DMS53 treated with DMSO at 0.1 percent for 48 hours (cell line): ENCODE measurements at regions not wholly inside any gene's neighbourhood (a gene's known extent, or its start where the extent isn't known, plus 50 kb on each side); places are given as distances from the start of the nearest gene placed in this dataset.
"Not testable (repeated sequence)": the region's sequence is repeated elsewhere in the genome, so short reads cannot be mapped to it uniquely, and the experiment has no call there.

Experiments
- DNase-seq: peaks from one replicate; lab custom pipeline; 2025; ENCODE audit not compliant: unreplicated experiment; lab: John Stamatoyannopoulos, UW

- no peak for DNase-seq
These were observed 59.2 kb downstream of the IL12A start for GRCh38 chr3:160047876-160048275.

- no peak for DNase-seq
These were observed 60.4 kb downstream of the IL12A start for GRCh38 chr3:160049038-160049437.

- no peak for DNase-seq
These were observed 60.9 kb downstream of the IL12A start for GRCh38 chr3:160049565-160049964.

GRCh38 chr3:160049988-160050387, 61.4 kb downstream of the IL12A start:
- DNase-seq: no peak

- DNase-seq: no peak
These were observed 63.9 kb downstream of the IL12A start for GRCh38 chr3:160052385-160053047.

GRCh38 chr3:160053048-160053391, 64.4 kb downstream of the IL12A start:
- DNase-seq: no peak

- not testable (repeated sequence) for DNase-seq
These were observed 66.2 kb downstream of the IL12A start for GRCh38 chr3:160054862-160055261.

- DNase-seq: no peak
These were observed 67.0 kb downstream of the IL12A start for GRCh38 chr3:160055659-160056058.

- DNase-seq: no peak
These were observed 68.7 kb downstream of the IL12A start for GRCh38 chr3:160057331-160057730.

- no peak for DNase-seq
These were observed 71.9 kb downstream of the IL12A start for GRCh38 chr3:160060409-160061027.

- no peak for DNase-seq
These were observed 72.9 kb downstream of the IL12A start for GRCh38 chr3:160061525-160061924.

- DNase-seq: no peak
These were observed 76.6 kb downstream of the IL12A start for GRCh38 chr3:160065282-160065681.

- DNase-seq: no peak
These were observed 77.2 kb downstream of the IL12A start for GRCh38 chr3:160065786-160066185.

- DNase-seq: no peak
These were observed 81.4 kb downstream of the IL12A start for GRCh38 chr3:160069986-160070385.

- DNase-seq: no peak
These were observed 87.9 kb downstream of the IL12A start for GRCh38 chr3:160076519-160076918.

GRCh38 chr3:160078533-160078932, 89.9 kb downstream of the IL12A start:
- DNase-seq: no peak

- no peak for DNase-seq
These were observed 93.4 kb downstream of the IL12A start for GRCh38 chr3:160081958-160082533.

- no peak for DNase-seq
These were observed 96.4 kb downstream of the IL12A start for GRCh38 chr3:160084998-160085397.

- DNase-seq: no peak
These were observed 100.0 kb downstream of the IL12A start for GRCh38 chr3:160088492-160089137.

- DNase-seq: no peak
These were observed 102.0 kb downstream of the IL12A start for GRCh38 chr3:160090653-160091052.

- DNase-seq: no peak
These were observed 102.8 kb downstream of the IL12A start for GRCh38 chr3:160091441-160091840.

GRCh38 chr3:160092760-160093159, 104.1 kb downstream of the IL12A start:
- DNase-seq: no peak
